Fibroblast of lung (primary cell): ENCODE measurements at regions not wholly inside any gene's neighbourhood (a gene's known extent, or its start where the extent isn't known, plus 50 kb on each side); places are given as distances from the start of the nearest gene placed in this dataset.

Source experiments
- DNase-seq, 2 donors: peaks; one replicate each; pipeline versions ENCODE4 v3.0.0 to v3.0.0-alpha.2; 2010; ENCODE audit warnings: low read depth in 2 of 2
- H2AFZ ChIP-seq: 2 replicates; pipeline ENCODE4 v1.5.1; 2012; ENCODE audit warnings: low read length, control low read depth, inconsistent platforms
- H3K27ac ChIP-seq: 2 replicates; pipeline ENCODE4 v1.5.1; 2011; ENCODE audit warnings: low read length, control low read depth; ENCODE audit not compliant: insufficient read depth
- H3K27me3 ChIP-seq: 2 replicates; pipeline ENCODE4 v1.5.1; 2011; ENCODE audit warnings: mild to moderate bottlenecking, low read length; ENCODE audit not compliant: control insufficient read depth, insufficient read depth
- H3K36me3 ChIP-seq: 2 replicates; pipeline ENCODE4 v1.5.1; 2011; ENCODE audit warnings: low read length; ENCODE audit not compliant: control insufficient read depth, insufficient read depth
- H3K4me1 ChIP-seq: 2 replicates; pipeline ENCODE4 v1.5.1; 2011; ENCODE audit warnings: low read length; ENCODE audit not compliant: control insufficient read depth, insufficient read depth; ENCODE audit errors: extremely low read depth
- H3K4me2 ChIP-seq: 2 replicates; pipeline ENCODE4 v1.5.1; 2011; ENCODE audit warnings: low read length, control low read depth; ENCODE audit not compliant: insufficient read depth; ENCODE audit errors: extremely low read depth
- H3K4me3 ChIP-seq, 4 experiments: fragments of 200-600 bp in 1 of 4; sonication (generic) in 1 of 4; replicated peaks in 1 of 4; 2 replicates each; pipeline ENCODE4 v1.5.1; 2011 to 2016; ENCODE audit warnings: low read length in 4 of 4, low read depth in 3 of 4, mild to moderate bottlenecking in 3 of 4, control low read depth in 2 of 4, inconsistent platforms in 1 of 4, mixed read lengths in 1 of 4; ENCODE audit not compliant: insufficient read depth in 1 of 4; ENCODE audit errors: control extremely low read depth in 1 of 4
- H3K79me2 ChIP-seq: 2 replicates; pipeline ENCODE4 v1.5.1; 2012; ENCODE audit warnings: mild to moderate bottlenecking, low read length, inconsistent platforms; ENCODE audit not compliant: control insufficient read depth, insufficient read depth
- H3K9ac ChIP-seq: 2 replicates; pipeline ENCODE4 v1.5.1; 2011; ENCODE audit warnings: mild to moderate bottlenecking, low read length, control low read depth; ENCODE audit not compliant: insufficient read depth
- H3K9me3 ChIP-seq: 2 replicates; pipeline ENCODE4 v1.5.1; 2012; ENCODE audit warnings: low read depth, low read length; ENCODE audit not compliant: control insufficient read depth, insufficient read depth
- H4K20me1 ChIP-seq: 2 replicates; pipeline ENCODE4 v1.5.1; 2011; ENCODE audit warnings: low read length; ENCODE audit not compliant: control insufficient read depth, insufficient read depth; ENCODE audit errors: extremely low read depth
- CTCF ChIP-seq, 2 donors: IDR thresholded peaks in 1 of 2; conservative IDR thresholded peaks in 1 of 2; 1 replicate in 1 of 2; 2 replicates in 1 of 2; pipeline ENCODE4 v1.5.1; 2011 to 2012; ENCODE audit warnings: low read length in 2 of 2, control low read depth in 1 of 2, inconsistent platforms in 1 of 2, low read depth in 1 of 2, mild to moderate bottlenecking in 1 of 2
- EZH2 ChIP-seq: IDR thresholded peaks from 2 replicates; pipeline ENCODE4 v1.5.1; 2012; ENCODE audit warnings: low read length, control low read depth, mild to moderate bottlenecking; ENCODE audit errors: missing control alignments

GRCh38 chr2:122061831-122062230 is 306.4 kb downstream of the TSN start:
- H3K36me3 ChIP-seq, result no peaks in the 10 kb centered on the region
- H3K9ac ChIP-seq, result no peak overlapping the region
- H4K20me1 ChIP-seq, result no peaks in the 10 kb centered on the region
- no peaks in the 10 kb centered on the region for H3K79me2 ChIP-seq
- no peak overlapping the region for H3K27ac ChIP-seq
- no peak overlapping the region for H3K4me3 ChIP-seq
- no peak for TF ChIP-seq CTCF (conservative IDR thresholded peaks at IDR 0.05 in 1 of 2, IDR thresholded peaks at IDR 0.05 in 1 of 2; ENCODE audit: low read depth in 1 of 2, low read length in 2 of 2)
- TF ChIP-seq EZH2, result no peak
- no peak overlapping the region for H3K4me2 ChIP-seq
- no peak for DNase-seq
- H3K9me3 ChIP-seq, result no peaks in the 10 kb centered on the region
- no peaks in the 10 kb centered on the region for H3K4me1 ChIP-seq
- H3K27me3 ChIP-seq, result no peaks in the 10 kb centered on the region
- no peak overlapping the region for H2AFZ ChIP-seq

- no peak overlapping the region for H3K27ac ChIP-seq
- H3K27me3 ChIP-seq, result no peaks in the 10 kb centered on the region
- no peaks in the 10 kb centered on the region for H3K36me3 ChIP-seq
- no peak overlapping the region for H3K4me3 ChIP-seq
- H3K4me2 ChIP-seq, result no peak overlapping the region
- H2AFZ ChIP-seq, result no peak overlapping the region
- no peaks in the 10 kb centered on the region for H3K9me3 ChIP-seq
- no peaks in the 10 kb centered on the region for H3K4me1 ChIP-seq
- peak in 1 of 2 donors; percentile 23 for DNase-seq
- TF ChIP-seq EZH2 (no peak), CTCF (conservative IDR thresholded peaks at IDR 0.05 in 1 of 2, IDR thresholded peaks at IDR 0.05 in 1 of 2; ENCODE audit: low read depth in 1 of 2, low read length in 2 of 2) (no peak)
- no peak overlapping the region for H3K9ac ChIP-seq
- H3K79me2 ChIP-seq, result no peaks in the 10 kb centered on the region
- H4K20me1 ChIP-seq, result no peaks in the 10 kb centered on the region
Measured at GRCh38 chr2:122062506-122062905, 307.1 kb downstream of the TSN start.

- H4K20me1 ChIP-seq, result no peaks in the 10 kb centered on the region
- no peaks in the 10 kb centered on the region for H3K79me2 ChIP-seq
- H3K27me3 ChIP-seq, result no peaks in the 10 kb centered on the region
- DNase-seq, result peak in 1 of 2 donors; percentile 22
- no peak overlapping the region for H2AFZ ChIP-seq
- no peaks in the 10 kb centered on the region for H3K4me1 ChIP-seq
- no peaks in the 10 kb centered on the region for H3K36me3 ChIP-seq
- no peaks in the 10 kb centered on the region for H3K9me3 ChIP-seq
- no peak overlapping the region for H3K4me2 ChIP-seq
- H3K9ac ChIP-seq, result no peak overlapping the region
- H3K27ac ChIP-seq, result no peak overlapping the region
- H3K4me3 ChIP-seq, result no peak overlapping the region
- no peak for TF ChIP-seq CTCF (conservative IDR thresholded peaks at IDR 0.05 in 1 of 2, IDR thresholded peaks at IDR 0.05 in 1 of 2; ENCODE audit: low read depth in 1 of 2, low read length in 2 of 2)
- TF ChIP-seq EZH2, result no peak
Measured at GRCh38 chr2:122063716-122064115, 308.3 kb downstream of the TSN start.
